GM18499 (cell line): ENCODE measurements at regions not wholly inside any gene's neighbourhood (a gene's known extent, or its start where the extent isn't known, plus 50 kb on each side); places are given as distances from the start of the nearest gene placed in this dataset.
"Not testable (repeated sequence)": the region's sequence is repeated elsewhere in the genome, so short reads cannot be mapped to it uniquely, and the experiment has no call there.

Experiments
- ATAC-seq: cut with Tn5 transposase; IDR thresholded peaks from one replicate; pipeline ENCODE4 v1.9.1; 2021; ENCODE audit warnings: moderate number of reproducible peaks; ENCODE audit not compliant: insufficient read depth, unreplicated experiment

- no peak for ATAC-seq
Observed at GRCh38 chr3:135393159-135393558, 572.4 kb upstream of the PPP2R3A start.

- ATAC-seq = no peak
Observed at GRCh38 chr3:135393898-135394525, 571.5 kb upstream of the PPP2R3A start.

GRCh38 chr3:135412475-135412874 lies 553.1 kb upstream of the PPP2R3A start:
- no peak for ATAC-seq

- ATAC-seq = no peak
Observed at GRCh38 chr3:135416182-135416581, 549.3 kb upstream of the PPP2R3A start.

- ATAC-seq = no peak
Observed at GRCh38 chr3:135419155-135419554, 546.4 kb upstream of the PPP2R3A start.

- no peak for ATAC-seq
Observed at GRCh38 chr3:135426508-135426907, 539.0 kb upstream of the PPP2R3A start.

GRCh38 chr3:135432402-135432801 lies 533.1 kb upstream of the PPP2R3A start:
- ATAC-seq = no peak

- ATAC-seq = not testable (repeated sequence)
Observed at GRCh38 chr3:135438889-135439597, 526.5 kb upstream of the PPP2R3A start.

GRCh38 chr3:135439632-135440031 lies 525.9 kb upstream of the PPP2R3A start:
- ATAC-seq = not testable (repeated sequence)

GRCh38 chr3:135440233-135440632 lies 525.3 kb upstream of the PPP2R3A start:
- no peak for ATAC-seq

GRCh38 chr3:135440746-135441145 lies 524.8 kb upstream of the PPP2R3A start:
- ATAC-seq = no peak

GRCh38 chr3:135444058-135444457 lies 521.5 kb upstream of the PPP2R3A start:
- no peak for ATAC-seq

- no peak for ATAC-seq
Observed at GRCh38 chr3:135447483-135447882, 518.0 kb upstream of the PPP2R3A start.

GRCh38 chr3:135448520-135448919 lies 517.0 kb upstream of the PPP2R3A start:
- ATAC-seq = no peak

- no peak for ATAC-seq
Observed at GRCh38 chr3:135449046-135449445, 516.5 kb upstream of the PPP2R3A start.

- no peak for ATAC-seq
Observed at GRCh38 chr3:135451037-135451785, 514.3 kb upstream of the PPP2R3A start.

- ATAC-seq = no peak
Observed at GRCh38 chr3:135452881-135453280, 512.6 kb upstream of the PPP2R3A start.

- ATAC-seq = no peak
Observed at GRCh38 chr3:135453326-135453725, 512.2 kb upstream of the PPP2R3A start.

GRCh38 chr3:135454890-135455289 lies 510.6 kb upstream of the PPP2R3A start:
- ATAC-seq = no peak

- no peak for ATAC-seq
Observed at GRCh38 chr3:135456108-135456790, 509.3 kb upstream of the PPP2R3A start.
